ENCODE measurements at regions not wholly inside any gene's neighbourhood (a gene's known extent, or its start where the extent isn't known, plus 50 kb on each side); places are given as distances from the start of the nearest gene placed in this dataset.

GRCh38 chrX:113048896-113049295 is 208.3 kb upstream of the AMOT start:
- H3K27me3 ChIP-seq (ENCODE audit: insufficient read depth, low read depth, low read length), result no peaks in the 10 kb centered on the region
- H3K79me2 ChIP-seq (replicated peaks; ENCODE audit: insufficient read depth, low read length), result no peaks in the 10 kb centered on the region
- no peak overlapping the region for H3K4me2 ChIP-seq (ENCODE audit: low read length)
- no peaks in the 10 kb centered on the region for H3K36me3 ChIP-seq (ENCODE audit: insufficient read depth, low read length)
- H3K9me3 ChIP-seq (ENCODE audit: low read length), result no peaks in the 10 kb centered on the region
- H4K20me1 ChIP-seq (ENCODE audit: insufficient read depth), result no peaks in the 10 kb centered on the region
- H2AFZ ChIP-seq (ENCODE audit: low read depth, low read length), result no peak overlapping the region
- H3K4me3 ChIP-seq (ENCODE audit: low read length), result no peak overlapping the region
- no peak overlapping the region for H3K27ac ChIP-seq (ENCODE audit: low read length)
- H3K9ac ChIP-seq (ENCODE audit: low read length), result no peak overlapping the region
- TF ChIP-seq MXI1 (conservative IDR thresholded peaks at IDR 0.05; ENCODE audit: poor library complexity, severe bottlenecking), result no peak
- no peak for TF ChIP-seq POLR2AphosphoS5 (IDR thresholded peaks at IDR 0.05)
- no peak for TF ChIP-seq TAF1 (IDR thresholded peaks at IDR 0.05; ENCODE audit: low read depth)
- TF ChIP-seq RAD21 (conservative IDR thresholded peaks at IDR 0.05), result no peak
- no peak for TF ChIP-seq REST (IDR thresholded peaks at IDR 0.05; ENCODE audit: borderline replicate concordance)
- TF ChIP-seq CTCF (IDR thresholded peaks at IDR 0.05; ENCODE audit: poor library complexity, severe bottlenecking), result no peak
- no peak for TF ChIP-seq EZH2 (IDR thresholded peaks at IDR 0.05; ENCODE audit: borderline replicate concordance, insufficient read depth, low read length, poor library complexity, severe bottlenecking)
- no peaks in the 10 kb centered on the region for H3F3A ChIP-seq (ENCODE audit: insufficient read depth, low read length, poor library complexity, severe bottlenecking)
- no peaks in the 10 kb centered on the region for H3K9me2 ChIP-seq (ENCODE audit: insufficient read depth, low read length)

GRCh38 chrX:113048480-113048879 is 207.8 kb upstream of the AMOT start:
- TF ChIP-seq CTCF (IDR thresholded peaks at IDR 0.05; ENCODE audit: poor library complexity, severe bottlenecking) (no peak), MXI1 (conservative IDR thresholded peaks at IDR 0.05; ENCODE audit: poor library complexity, severe bottlenecking) (no peak), POLR2AphosphoS5 (IDR thresholded peaks at IDR 0.05) (no peak)
- H3K4me2 ChIP-seq (ENCODE audit: low read length), result no peak overlapping the region
- no peak overlapping the region for H3K27ac ChIP-seq (ENCODE audit: low read length)
- H3K79me2 ChIP-seq (replicated peaks; ENCODE audit: insufficient read depth, low read length), result no peaks in the 10 kb centered on the region
- H3K27me3 ChIP-seq (ENCODE audit: insufficient read depth, low read depth, low read length), result no peaks in the 10 kb centered on the region
- no peaks in the 10 kb centered on the region for H4K20me1 ChIP-seq (ENCODE audit: insufficient read depth)
- no peak overlapping the region for H3K9ac ChIP-seq (ENCODE audit: low read length)
- no peaks in the 10 kb centered on the region for H3K9me2 ChIP-seq (ENCODE audit: insufficient read depth, low read length)
- no peaks in the 10 kb centered on the region for H3K36me3 ChIP-seq (ENCODE audit: insufficient read depth, low read length)
- H3K4me3 ChIP-seq (ENCODE audit: low read length), result no peak overlapping the region
- H3F3A ChIP-seq (ENCODE audit: insufficient read depth, low read length, poor library complexity, severe bottlenecking), result no peaks in the 10 kb centered on the region
- no peak overlapping the region for H2AFZ ChIP-seq (ENCODE audit: low read depth, low read length)
- no peaks in the 10 kb centered on the region for H3K9me3 ChIP-seq (ENCODE audit: low read length)
